GM12878 (cell line): ENCODE measurements at regions not wholly inside any gene's neighbourhood (a gene's known extent, or its start where the extent isn't known, plus 50 kb on each side); places are given as distances from the start of the nearest gene placed in this dataset.

Experiments used
- ATAC-seq: fragments of 200-7000 bp; cut with Tn5 transposase; 3 replicates; pipeline ENCODE4 v1.9.1; 2020; ENCODE audit warnings: mild to moderate bottlenecking, moderate library complexity
- BruUV-seq: library from RNA; stranded (reverse); fragments of 400-500 nt; replicated peaks from 2 replicates; lab custom pipeline; 2021; lab: Mats Ljungman, UMichigan
- CTCF ChIA-PET: fragments of 300-600 bp; sonication (Branson Sonifier 250); formaldehyde crosslinking; extraction: SDS; loops from one replicate; lab custom pipeline; 2021; ENCODE audit warnings: inconsistent platforms; lab: Yijun Ruan, JAX
- POLR2A ChIA-PET: fragments of 350-600 bp; formaldehyde crosslinking; extraction: SDS; loops from one replicate; lab custom pipeline; 2021; ENCODE audit warnings: inconsistent platforms; lab: Charles Lee
- RAD21 ChIA-PET: fragments of 300-600 bp; sonication (Branson Sonifier 250); formaldehyde crosslinking; loops from one replicate; lab custom pipeline; 2023; ENCODE audit warnings: antibody characterized with exemption; ENCODE audit not compliant: unreplicated experiment; lab: Charles Lee
- SMC1A ChIA-PET: fragments of 300-600 bp; sonication (Branson Sonifier 250); formaldehyde crosslinking; loops from one replicate; lab custom pipeline; 2023; ENCODE audit not compliant: unreplicated experiment, uncharacterized antibody; lab: Charles Lee
- DNase-seq: peaks from one replicate; pipeline ENCODE4 v3.0.0-alpha.2; 2011; ENCODE audit warnings: low read depth, low spot score
- FAIRE-seq: peaks from 3 replicates; lab custom pipeline; 2011; peaks lifted over from hg19 to GRCh38; lab: Jason Lieb, UNC
- H2AFZ ChIP-seq: 2 replicates; pipeline ENCODE4 v1.6.0; 2011; ENCODE audit warnings: low read depth, low read length, control low read depth; ENCODE audit not compliant: control insufficient read depth
- H3K27ac ChIP-seq: 2 replicates; pipeline ENCODE4 v1.5.1; 2011; ENCODE audit warnings: control low read depth; ENCODE audit not compliant: control insufficient read depth, insufficient read depth
- H3K27me3 ChIP-seq, 2 experiments: replicated peaks in 1 of 2; 2 replicates each; pipeline versions ENCODE4 v1.6.0 to v1.6.1; 2011; ENCODE audit warnings: low read length in 1 of 2; ENCODE audit not compliant: control insufficient read depth in 2 of 2, insufficient read depth in 2 of 2
- H3K36me3 ChIP-seq, 2 experiments: 2 replicates each; pipeline ENCODE4 v1.5.1; 2011; ENCODE audit warnings: low read length in 1 of 2; ENCODE audit not compliant: control insufficient read depth in 2 of 2, insufficient read depth in 2 of 2
- H3K4me1 ChIP-seq: 2 replicates; pipeline ENCODE4 v1.6.1; 2011; ENCODE audit warnings: mild to moderate bottlenecking, low read length, moderate library complexity, mixed read lengths; ENCODE audit not compliant: control insufficient read depth, insufficient read depth
- H3K4me2 ChIP-seq: 2 replicates; pipeline ENCODE4 v1.6.0; 2011; ENCODE audit warnings: control low read depth; ENCODE audit not compliant: control insufficient read depth, insufficient read depth
- H3K4me3 ChIP-seq: fragments of 200-600 bp; sonication (generic); 2 replicates; pipeline ENCODE4 v1.5.1; 2016
- H3K79me2 ChIP-seq: 2 replicates; pipeline ENCODE4 v1.6.0; 2011; ENCODE audit warnings: low read length; ENCODE audit not compliant: control insufficient read depth, insufficient read depth
- H3K9ac ChIP-seq: 2 replicates; pipeline ENCODE4 v1.8.0; 2011; ENCODE audit warnings: low read length, control low read depth, mixed read lengths; ENCODE audit not compliant: control insufficient read depth, insufficient read depth
- H3K9me3 ChIP-seq: replicated peaks from 3 replicates; pipeline ENCODE4 v1.5.1; 2011; ENCODE audit warnings: mild to moderate bottlenecking, low read length; ENCODE audit not compliant: control insufficient read depth, insufficient read depth
- H4K20me1 ChIP-seq: 2 replicates; pipeline ENCODE4 v1.6.0; 2011; ENCODE audit not compliant: control insufficient read depth, insufficient read depth
- CBFB ChIP-seq: IDR thresholded peaks from 2 replicates; pipeline ENCODE4 v1.6.1; 2016; ENCODE audit warnings: antibody characterized with exemption, low read depth
- EP300 ChIP-seq, 2 experiments: fragments of 150-350 bp in 1 of 2; IDR thresholded peaks; 2 replicates each; pipeline ENCODE4 v1.6.1; 2011 to 2012; ENCODE audit warnings: low read depth in 2 of 2, low read length in 2 of 2, borderline replicate concordance in 1 of 2, improper control_type of control experiment in 1 of 2, inconsistent platforms in 1 of 2; ENCODE audit not compliant: control insufficient read depth in 1 of 2
- FOS ChIP-seq: IDR thresholded peaks from 3 replicates; pipeline ENCODE4 v1.6.1; 2011; ENCODE audit warnings: borderline replicate concordance; ENCODE audit not compliant: insufficient read length; ENCODE audit errors: extremely low read depth
- RB1 ChIP-seq: fragments of 450-650 bp; formaldehyde crosslinking; IDR thresholded peaks from 2 replicates; pipeline ENCODE4 v1.6.1; 2017; ENCODE audit warnings: mild to moderate bottlenecking, borderline replicate concordance
- RUNX3 ChIP-seq: IDR thresholded peaks from 2 replicates; pipeline ENCODE4 v1.6.1; 2012; ENCODE audit warnings: low read length, inconsistent platforms
- SRF ChIP-seq, 2 experiments: IDR thresholded peaks; 2 replicates each; pipeline ENCODE4 v1.6.1; 2011; ENCODE audit warnings: low read depth in 2 of 2, low read length in 2 of 2, mild to moderate bottlenecking in 1 of 2, moderate library complexity in 1 of 2
- STAT3 ChIP-seq: IDR thresholded peaks from 2 replicates; pipeline ENCODE4 v1.6.1; 2011; ENCODE audit warnings: low read depth, low read length, improper control_type of control experiment
- ZNF384 ChIP-seq: IDR thresholded peaks from 2 replicates; pipeline ENCODE4 v1.6.1; 2012; ENCODE audit warnings: low read depth, mild to moderate bottlenecking, low read length, improper control_type of control experiment, borderline replicate concordance
- WGBS: methylation state at CpG from one replicate; pipeline ENCODE4 v1.1.6; 2016; ENCODE audit warnings: low lambda C conversion rate; ENCODE audit not compliant: insufficient replicate concordance, insufficient coverage; ENCODE audit errors: missing lambda C conversion rate; 5-methylcytosine and 5-hydroxymethylcytosine counted together
- in situ Hi-C: fragments of 300-500 bp; cut with MboI; formaldehyde crosslinking; loops from 9 replicates; pipeline ENCODE4 v1.14.3; 2018; ENCODE audit warnings: mixed read lengths
- intact Hi-C: fragments of 100-400 bp; cut with micrococcal nuclease; formaldehyde crosslinking; loops from one replicate; pipeline ENCODE4 v1.14.2; 2022; ENCODE audit not compliant: unreplicated experiment
- TF ChIP-seq, protein P1 (sequence below): fragments of 450-650 bp; IDR thresholded peaks from 2 replicates; pipeline ENCODE4 v1.6.1; 2016; ENCODE audit warnings: mild to moderate bottlenecking
- TF ChIP-seq, protein P2 (sequence below): fragments of 450-650 bp; IDR thresholded peaks from 2 replicates; pipeline ENCODE4 v1.6.1; 2016; ENCODE audit warnings: mild to moderate bottlenecking

- no peak for TF ChIP-seq FOS
- no peak for TF ChIP-seq SRF (IDR thresholded peaks at IDR 0.05; ENCODE audit: low read depth in 2 of 2, low read length in 2 of 2)
These were observed 142.7 kb downstream of the ALX1 start (continued) for GRCh38 chr12:85422762-85423161.

DNA sequence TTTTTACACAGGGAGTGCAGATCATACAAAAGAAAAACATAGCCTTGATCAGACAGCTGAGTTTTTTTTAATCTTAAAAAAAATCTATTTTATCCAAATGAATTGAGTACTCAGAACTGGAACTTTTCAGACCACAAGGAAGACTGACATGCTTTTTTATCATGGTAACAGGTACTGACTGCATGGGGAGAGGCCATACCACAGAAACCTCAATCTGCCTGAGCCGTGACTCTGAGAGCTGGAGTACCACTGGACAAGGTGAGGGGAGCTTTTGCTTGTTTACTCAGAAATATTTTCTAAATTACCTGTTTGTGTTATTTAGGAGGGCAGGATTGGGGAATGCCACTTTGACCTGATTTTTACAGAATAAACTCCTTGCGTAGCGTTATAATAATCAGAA is 143.9 kb downstream of the ALX1 start:
- H2AFZ ChIP-seq = no peak overlapping the region
- intact Hi-C loops = loop anchor here (2.0 kb wide), 2 partner anchors 25 to 45 kb away; no protein-coding TSS in a partner anchor
- ChIA-PET RAD21 (interaction anchor here (1.0 to 3.2 kb wide), 14 partner anchors 12 to 500 kb away, joined by 3 to 62 read pairs (median 7); no protein-coding TSS in a partner anchor), SMC1A (interaction anchor here (0.7 to 3.2 kb wide), 9 partner anchors 14 to 444 kb away, joined by 3 to 22 read pairs (median 17); partner anchors contain the start of genes LRRIQ1 and TSPAN19), POLR2A (no interaction called here), CTCF (interaction anchor here (0.6 to 3.8 kb wide), 25 partner anchors 11 to 526 kb away, joined by 3 to 86 read pairs (median 12); partner anchors contain the start of gene NTS)
- no peaks in the 10 kb centered on the region for H3K79me2 ChIP-seq
- no peaks in the 10 kb centered on the region for H3K27me3 ChIP-seq
- no peak overlapping the region for H3K4me2 ChIP-seq
- H4K20me1 ChIP-seq = no peaks in the 10 kb centered on the region
- H3K36me3 ChIP-seq = no peaks in the 10 kb centered on the region
- TF ChIP-seq RB1 (no peak), RUNX3 (peak; percentile 94), ZNF384 (0 out of 2 replicates have a peak, but pooled peaks have one; percentile 3), CBFB (peak; percentile 71), EP300 (IDR thresholded peaks at IDR 0.05; ENCODE audit: borderline replicate concordance in 1 of 2, control insufficient read depth in 1 of 2, low read depth in 2 of 2, low read length in 2 of 2) (0 out of 4 replicates have a peak, but pooled peaks of 1 of the 2 experiments have one; percentile 20), STAT3 (no peak)
- TF ChIP-seq, protein P1, sequence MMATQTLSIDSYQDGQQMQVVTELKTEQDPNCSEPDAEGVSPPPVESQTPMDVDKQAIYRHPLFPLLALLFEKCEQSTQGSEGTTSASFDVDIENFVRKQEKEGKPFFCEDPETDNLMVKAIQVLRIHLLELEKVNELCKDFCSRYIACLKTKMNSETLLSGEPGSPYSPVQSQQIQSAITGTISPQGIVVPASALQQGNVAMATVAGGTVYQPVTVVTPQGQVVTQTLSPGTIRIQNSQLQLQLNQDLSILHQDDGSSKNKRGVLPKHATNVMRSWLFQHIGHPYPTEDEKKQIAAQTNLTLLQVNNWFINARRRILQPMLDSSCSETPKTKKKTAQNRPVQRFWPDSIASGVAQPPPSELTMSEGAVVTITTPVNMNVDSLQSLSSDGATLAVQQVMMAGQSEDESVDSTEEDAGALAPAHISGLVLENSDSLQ = peak; percentile 44; the same call in 1 of the 2 replicates
- TF ChIP-seq, protein P2, sequence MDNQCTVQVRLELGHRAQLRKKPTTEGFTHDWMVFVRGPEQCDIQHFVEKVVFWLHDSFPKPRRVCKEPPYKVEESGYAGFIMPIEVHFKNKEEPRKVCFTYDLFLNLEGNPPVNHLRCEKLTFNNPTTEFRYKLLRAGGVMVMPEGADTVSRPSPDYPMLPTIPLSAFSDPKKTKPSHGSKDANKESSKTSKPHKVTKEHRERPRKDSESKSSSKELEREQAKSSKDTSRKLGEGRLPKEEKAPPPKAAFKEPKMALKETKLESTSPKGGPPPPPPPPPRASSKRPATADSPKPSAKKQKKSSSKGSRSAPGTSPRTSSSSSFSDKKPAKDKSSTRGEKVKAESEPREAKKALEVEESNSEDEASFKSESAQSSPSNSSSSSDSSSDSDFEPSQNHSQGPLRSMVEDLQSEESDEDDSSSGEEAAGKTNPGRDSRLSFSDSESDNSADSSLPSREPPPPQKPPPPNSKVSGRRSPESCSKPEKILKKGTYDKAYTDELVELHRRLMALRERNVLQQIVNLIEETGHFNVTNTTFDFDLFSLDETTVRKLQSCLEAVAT = 0 out of 2 replicates have a peak, but pooled peaks have one; percentile 20
- no peak overlapping the region for H3K27ac ChIP-seq
- no peaks in the 10 kb centered on the region for H3K9me3 ChIP-seq
- FAIRE-seq (no peak), DNase-seq (no peak), ATAC-seq (peak; percentile 83)
- no peaks in the 10 kb centered on the region for H3K4me1 ChIP-seq
- in situ Hi-C loops = no loop called here
- BruUV-seq = no TSS peak
- 67% methylated on average over 3 of the region's 3 CpGs for WGBS
- H3K4me3 ChIP-seq = no peak overlapping the region
- no peak overlapping the region for H3K9ac ChIP-seq
